GM21447 (cell line): ENCODE measurements at regions not wholly inside any gene's neighbourhood (a gene's known extent, or its start where the extent isn't known, plus 50 kb on each side); places are given as distances from the start of the nearest gene placed in this dataset.
"Not testable (repeated sequence)": the region's sequence is repeated elsewhere in the genome, so short reads cannot be mapped to it uniquely, and the experiment has no call there.

Source experiments
- ATAC-seq: cut with Tn5 transposase; IDR thresholded peaks from one replicate; pipeline ENCODE4 v1.9.1; 2021; ENCODE audit not compliant: unreplicated experiment

DNA sequence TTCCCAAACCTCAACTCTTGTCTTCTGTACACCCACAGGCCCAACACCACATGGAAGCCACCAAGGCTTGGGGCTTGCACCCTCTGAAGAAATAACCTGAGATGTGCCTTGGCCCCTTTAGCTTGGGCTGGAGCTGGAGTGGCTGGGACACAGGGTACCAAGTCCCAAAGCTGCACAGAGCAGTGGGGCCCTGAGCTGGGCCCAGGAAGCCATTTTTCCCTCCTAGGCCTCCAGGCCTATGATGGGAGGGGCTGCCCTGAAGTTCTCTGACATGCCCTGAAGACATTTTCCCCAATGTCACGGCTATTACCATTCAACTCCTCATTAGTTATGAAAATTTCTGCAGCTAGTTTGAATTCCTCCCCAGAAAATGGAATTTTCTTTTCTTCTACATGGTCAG is 163.2 kb upstream of the ARID1B start:
- ATAC-seq: no peak

DNA sequence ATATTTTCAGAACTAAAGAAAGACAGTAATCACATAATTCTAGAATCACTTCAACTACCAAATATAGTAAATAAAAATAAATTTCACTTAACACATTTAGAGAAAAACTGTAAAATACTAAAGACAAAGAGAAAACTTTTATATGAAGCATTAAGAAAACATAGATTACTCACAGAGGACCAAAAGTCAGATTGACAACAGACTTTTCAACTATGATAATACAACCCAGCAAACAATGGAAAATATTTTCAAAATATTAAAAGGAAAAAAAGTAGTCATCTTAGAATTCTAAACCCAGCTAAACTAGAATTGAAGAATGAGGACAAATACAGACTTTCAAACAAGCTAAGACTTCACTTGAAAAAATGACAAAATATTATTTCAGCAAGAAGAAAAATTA is 164.8 kb upstream of the ARID1B start:
- no peak for ATAC-seq

DNA sequence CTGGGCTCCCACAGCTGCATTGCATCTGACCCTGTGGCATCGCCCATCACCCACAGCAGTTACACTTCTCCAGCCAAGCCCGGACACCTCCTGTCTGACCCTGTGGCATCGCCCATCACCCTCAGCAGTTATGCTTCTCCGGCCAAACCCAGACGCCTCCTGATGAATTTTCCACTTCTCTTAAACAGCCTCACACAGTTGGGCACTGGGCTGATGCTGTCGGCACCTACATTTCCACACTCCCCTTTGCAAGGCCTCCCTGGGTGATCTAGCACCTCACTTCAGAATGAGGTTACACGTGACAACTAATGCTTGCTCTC is 175.2 kb upstream of the ARID1B start:
- no peak for ATAC-seq

DNA sequence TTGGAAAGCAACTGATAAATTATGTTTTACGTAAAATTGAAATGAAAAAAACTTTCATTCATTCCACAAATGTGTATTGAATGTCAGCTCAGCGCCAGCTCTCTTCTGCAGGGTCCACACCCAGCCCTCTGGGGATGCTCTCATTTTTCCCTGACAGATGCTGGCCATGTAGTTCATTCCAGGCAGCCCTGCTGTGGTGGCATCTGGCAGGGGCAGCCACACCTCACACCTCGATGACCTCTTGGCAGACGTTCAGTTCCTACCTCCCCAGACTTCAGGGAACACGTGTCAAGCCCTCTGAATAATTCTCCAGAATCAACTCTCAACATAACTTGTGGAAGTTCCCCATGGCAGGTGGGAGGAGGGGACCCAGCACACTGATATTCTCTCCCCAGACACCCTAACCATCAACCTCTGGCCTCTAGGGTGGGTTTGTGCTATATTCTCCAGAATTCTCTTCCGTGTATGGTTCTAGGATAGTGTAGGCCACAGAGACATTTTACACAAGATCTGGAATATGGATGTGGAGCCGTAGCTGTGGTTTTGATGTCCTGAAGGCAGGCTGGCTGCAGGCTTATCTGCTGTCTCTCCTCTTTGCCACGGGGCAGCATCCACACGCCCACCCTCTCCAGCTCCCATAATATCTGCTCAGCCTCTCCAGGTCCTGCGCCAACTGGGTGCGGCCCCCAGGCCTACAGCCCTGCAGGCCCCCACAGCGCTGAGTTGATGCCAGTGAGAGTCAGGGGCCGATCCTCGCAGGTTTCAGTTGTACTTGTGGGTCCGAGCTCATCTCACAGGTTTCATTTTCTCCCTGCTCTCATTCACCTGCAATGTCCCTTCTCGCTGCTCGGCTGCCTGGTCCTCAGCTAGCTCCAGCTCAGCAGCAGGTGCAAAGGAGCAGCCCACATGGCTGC is 175.8 kb upstream of the ARID1B start:
- no peak for ATAC-seq

DNA sequence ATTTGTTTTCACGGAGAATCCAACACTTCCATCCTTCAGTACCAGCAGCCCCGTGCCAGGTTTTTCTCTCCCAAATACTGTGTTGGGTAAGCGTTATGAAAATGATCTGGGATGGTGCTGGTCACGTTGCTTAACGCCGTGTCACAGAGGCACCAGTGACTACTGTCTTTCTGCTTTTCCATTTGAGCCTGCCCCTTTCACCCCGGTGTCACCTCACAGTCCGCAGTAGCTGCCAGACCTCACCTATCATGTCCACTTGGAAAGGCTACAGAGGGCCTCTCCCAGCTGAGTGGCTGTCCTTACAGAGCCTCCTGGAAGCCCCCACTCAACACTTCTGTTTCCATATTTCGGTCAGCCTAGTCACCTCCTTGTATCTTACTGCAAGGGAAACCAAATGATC is 176.5 kb upstream of the ARID1B start:
- no peak for ATAC-seq

DNA sequence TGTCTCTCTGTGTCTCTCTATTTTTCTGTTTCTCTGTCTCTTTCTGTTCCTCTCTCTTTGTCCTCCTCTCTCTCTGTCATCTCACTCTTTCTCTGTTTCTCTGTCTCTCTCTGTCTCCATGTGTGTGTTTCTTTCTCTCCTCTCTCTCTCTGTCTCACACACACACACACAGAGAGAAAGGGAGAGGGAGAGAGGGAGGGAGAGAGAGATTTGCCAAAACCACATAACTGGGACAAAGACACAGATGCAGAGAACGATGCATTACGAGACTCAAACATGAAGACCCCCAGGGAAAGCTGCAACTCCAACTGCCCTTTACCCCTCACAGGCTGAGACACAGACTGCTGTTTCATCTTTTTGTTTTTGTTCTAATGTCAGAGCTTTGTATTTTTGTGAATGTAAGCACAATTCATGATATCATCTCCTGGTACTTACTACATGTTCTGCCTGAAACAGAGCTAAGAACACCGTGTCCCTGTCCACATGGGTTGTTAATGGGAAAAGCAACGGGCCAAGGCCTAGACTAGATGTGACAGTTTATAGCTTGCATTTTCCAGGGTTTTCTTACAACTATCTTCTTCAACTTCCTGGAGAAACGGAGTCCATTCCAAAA is 177.1 kb upstream of the ARID1B start:
- no peak for ATAC-seq

DNA sequence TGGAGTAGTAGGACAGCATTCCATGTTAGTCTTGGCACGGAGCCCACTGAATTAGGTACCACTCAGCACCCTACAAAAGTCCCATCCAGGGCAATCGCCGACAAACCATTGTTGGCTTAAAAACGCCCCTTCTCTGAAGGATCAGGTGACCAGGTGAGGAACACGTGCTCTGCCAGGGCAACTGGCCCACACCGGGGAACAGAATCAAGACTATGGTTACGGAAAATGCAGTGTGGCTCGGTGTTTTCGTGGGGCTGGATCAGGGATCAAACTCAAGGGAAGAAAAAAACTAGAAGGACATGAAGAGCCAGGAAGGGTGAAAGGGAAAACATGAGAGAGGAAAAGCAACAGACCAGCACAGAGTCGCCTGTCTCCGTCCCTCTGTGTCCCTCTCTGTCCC is 177.8 kb upstream of the ARID1B start:
- no peak for ATAC-seq

DNA sequence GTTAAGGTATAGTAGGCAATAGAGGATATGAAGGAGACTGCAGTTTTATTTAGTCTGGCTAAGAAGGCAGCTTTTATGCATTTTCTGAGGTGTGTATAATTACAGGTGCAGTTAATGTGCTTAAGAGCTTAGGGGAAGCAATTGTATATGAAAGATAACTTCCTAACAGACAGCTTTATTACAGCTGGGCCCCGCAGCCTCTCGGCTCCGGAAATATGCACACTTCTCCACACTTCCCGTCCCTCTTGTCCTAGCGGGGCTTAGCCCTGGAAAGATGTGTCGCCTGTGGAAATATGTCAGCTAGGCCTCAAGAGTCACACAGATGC is 178.4 kb upstream of the ARID1B start:
- ATAC-seq: no peak

DNA sequence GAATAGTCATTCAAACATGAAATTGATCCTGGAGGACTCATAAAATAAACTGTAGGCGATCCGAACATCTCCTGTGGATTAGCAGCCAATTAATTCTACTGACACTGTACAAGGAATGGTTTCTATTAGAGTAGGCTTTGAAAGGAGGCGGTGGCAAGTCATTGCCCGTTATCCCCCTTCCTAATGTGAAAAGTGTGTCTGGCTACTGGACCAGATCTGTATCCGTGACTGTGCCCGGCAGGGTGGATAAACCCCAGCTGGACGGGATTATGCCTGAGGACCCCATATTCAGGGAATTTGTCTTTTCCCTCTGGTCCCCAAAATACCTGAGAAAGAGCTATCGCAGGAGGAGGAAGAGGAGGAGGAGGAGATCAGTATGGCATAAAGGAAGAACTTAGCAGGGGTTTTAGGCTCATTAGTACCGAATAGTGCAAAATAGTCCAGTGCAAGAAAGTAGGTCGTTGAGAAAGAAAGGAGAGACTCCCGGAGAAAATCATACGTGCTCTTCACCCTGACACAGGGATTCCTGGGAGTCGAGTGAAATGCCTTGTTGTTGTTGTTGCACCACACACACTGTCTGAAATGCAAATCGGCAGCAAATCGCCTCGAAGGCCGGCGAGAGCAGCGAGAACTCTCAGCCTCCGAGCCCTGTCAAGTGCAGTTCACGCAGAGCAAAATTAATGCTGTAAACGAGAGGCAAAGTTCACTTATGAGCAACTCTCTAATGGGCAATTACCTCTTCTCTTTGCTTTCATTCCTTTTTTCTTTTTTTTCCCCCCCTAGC is 178.9 kb upstream of the ARID1B start:
- no peak for ATAC-seq

DNA sequence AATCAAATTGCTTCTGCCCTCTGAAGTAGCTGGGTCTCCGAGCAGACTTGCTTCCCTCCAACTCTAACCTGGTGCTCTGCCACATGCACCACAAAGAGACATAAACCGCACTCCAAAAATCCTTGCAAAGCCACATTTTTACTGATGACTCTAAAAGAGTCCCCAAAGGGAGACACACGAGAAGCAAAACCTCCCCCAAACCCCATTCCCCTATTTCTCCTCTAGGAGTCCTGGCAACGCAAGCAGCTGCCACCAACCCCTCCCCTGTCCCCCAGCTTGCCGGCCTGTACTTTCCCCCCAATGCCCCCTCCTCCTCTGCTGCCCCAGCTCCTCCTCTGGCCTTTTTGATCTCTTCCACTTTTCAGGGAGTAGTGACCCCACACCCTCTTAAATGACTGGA is 180.1 kb upstream of the ARID1B start:
- no peak for ATAC-seq

DNA sequence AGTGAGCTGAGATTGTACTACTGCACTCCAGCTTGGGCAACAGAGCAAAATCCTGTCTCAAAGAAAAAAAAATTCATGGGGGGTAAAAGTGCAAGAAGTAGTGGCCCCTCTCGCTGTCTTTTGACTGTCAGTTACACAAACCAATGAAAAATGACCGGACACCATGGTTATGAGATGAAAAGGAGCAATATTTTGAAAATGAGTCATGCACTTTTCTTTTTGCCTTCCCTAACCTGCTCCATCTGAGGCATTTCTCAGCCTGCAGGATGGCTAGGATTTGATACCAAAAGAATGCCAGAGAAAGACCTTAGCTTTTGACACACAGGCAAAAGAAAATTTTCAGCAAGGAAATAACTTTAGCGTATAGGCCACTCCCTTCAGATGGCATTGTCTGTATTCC is 181.7 kb upstream of the ARID1B start:
- ATAC-seq: no peak

DNA sequence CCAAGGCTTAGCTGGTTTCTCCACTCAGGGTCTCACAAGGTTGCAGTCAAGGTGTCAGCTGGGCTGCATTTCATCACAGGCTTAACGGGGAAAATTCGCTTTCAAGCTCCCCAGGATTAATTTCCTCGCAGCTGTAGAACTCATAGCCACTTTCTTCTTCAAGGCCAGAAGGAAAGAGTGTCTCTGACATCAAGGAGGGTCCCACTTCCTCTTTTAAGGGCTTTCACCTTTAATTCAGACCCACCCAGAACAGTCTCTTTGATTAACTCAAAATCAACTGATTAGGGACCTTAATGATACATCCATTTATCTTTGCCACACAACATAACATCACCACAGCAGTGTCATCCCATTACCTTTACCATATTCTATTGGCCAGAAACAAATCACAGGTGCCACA is 183.3 kb upstream of the ARID1B start:
- ATAC-seq: no peak

DNA sequence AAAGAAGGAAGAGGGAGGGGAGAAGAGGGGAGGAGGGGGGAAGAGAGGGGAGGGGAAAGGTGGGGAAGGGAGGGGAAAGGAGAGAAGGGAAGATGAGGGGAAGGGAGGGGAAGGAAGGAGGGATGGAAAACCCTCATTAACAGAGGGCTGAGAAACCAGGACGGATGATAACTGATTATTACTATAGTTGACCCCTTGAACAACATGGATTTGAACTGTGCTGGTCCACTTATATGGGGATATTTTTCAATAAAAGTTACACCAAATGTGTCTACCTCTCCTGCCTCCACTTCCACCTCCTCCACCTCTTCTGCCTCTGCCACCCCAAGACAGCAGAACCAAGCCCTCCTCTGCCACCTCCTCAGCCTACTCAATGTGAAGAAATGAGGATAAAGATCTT is 184.1 kb upstream of the ARID1B start:
- ATAC-seq: no peak

DNA sequence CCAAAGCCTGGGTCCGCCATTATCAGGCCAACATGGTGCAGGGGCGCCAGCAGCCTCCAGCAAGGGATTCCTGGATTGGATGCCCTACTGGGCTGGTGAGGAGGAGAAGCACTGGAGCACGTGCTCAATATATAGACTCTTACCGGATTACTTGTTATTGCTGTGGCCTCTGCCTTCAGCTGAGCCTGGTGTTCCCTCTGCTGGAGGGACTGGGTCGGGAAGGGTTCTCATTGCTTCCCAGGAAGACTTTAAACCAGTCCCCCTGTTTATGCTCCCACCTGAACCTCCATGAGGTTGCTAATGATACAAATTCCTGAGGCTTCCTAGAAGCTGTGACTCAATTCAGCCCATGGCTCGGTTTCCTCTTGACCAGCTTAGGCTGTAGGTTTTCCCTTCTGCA is 186.7 kb upstream of the ARID1B start:
- ATAC-seq: no peak

DNA sequence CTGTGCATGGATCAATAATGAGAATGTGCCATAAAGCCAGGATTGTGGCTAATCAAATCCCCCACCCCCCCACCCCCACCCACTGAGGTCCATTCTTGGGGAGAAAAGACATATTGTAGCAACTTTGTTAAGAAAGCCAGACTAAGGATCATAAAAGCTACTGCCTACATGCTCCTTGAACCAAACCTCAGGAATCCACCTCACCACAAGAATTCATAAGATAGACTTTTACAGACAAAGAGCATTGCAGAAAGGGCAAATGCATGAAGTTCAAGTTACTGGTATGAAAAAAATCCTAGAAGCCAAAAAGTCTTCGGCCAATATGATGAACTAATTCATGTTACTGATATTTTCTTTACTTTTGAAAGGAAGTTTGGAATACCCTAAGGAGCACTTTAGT is 187.9 kb upstream of the ARID1B start:
- ATAC-seq: no peak

DNA sequence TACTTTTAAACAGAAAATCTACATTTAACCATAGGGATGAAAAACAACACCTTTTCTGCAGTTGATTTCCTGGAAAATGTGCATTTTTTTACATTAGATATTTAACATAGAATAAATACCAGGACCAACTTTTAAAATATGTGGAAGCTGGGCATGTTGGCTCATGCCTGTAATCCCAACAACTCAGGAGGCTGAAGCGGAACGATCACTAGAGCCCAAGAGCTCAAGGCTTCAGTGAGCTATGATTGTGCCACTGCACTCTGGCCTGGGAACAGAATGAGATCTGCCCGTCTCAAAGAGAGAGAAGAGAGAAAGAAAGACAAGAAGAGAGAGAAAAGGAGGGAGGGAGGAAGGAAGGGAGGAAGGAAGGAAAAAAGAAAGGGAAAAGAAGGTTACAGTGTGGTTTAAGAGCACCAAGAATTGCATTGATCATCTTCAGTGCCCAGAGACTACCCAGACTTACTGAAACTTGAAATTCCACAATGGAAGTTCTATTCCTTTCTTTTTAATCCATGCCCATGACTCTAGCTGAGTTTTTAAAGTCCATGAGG is 189.4 kb upstream of the ARID1B start:
- ATAC-seq: no peak

DNA sequence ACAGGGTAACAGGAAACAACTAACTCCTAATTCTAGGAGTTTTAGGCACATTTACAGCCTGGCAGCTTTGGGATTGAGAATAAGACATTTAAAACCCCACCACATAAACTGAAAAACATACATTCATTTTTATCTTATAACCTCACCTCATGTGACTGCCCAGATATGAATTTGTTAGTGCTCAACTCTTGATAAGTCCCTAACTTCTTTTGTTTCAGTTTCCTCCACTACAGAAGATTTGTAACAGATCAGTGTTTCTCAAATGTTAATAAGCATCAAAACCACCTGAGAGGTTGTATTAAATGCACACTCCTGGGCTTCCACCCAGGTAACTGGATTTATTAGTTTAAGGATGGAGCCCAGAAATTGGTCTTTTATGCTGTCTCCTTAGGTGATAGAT is 190.1 kb upstream of the ARID1B start:
- ATAC-seq: no peak

DNA sequence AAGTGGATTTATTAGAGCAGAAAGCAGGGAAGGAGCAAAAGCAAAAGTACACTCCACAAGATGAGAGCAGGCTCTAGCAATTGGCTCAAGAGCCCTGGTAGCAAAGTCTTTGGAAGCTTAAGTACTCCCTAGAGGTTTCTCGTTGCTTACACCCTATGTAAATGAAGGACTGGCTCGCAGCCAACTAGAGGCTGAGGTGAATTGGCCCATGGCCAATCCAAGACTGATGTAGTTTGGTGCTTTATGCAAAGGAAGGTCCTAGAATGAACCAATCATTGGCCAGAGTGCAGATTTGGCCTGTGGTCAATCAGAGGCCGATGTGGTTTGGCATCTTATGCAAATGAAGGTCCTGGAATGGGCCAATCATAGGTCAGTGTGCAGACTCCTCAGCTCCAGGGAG is 191.3 kb upstream of the ARID1B start:
- no peak for ATAC-seq

DNA sequence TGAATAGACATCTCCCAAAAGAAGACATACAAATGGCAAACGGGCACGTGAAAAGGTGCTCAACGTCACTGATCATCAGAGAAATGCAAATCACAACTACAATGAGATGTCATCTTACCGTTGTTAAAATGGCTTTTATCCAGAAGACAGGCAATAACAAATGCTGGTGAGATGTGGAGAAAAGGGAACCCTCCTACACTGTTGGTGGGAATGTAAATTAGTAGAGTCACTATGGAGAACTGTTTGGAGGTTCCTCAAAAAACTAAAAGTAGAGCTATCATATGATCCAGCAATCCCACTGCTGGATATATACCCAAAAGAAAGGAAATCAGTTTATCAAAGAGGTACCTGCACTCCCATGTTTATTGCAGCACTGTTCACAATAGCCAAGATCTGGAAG is 193.1 kb upstream of the ARID1B start:
- ATAC-seq: not testable (repeated sequence)

DNA sequence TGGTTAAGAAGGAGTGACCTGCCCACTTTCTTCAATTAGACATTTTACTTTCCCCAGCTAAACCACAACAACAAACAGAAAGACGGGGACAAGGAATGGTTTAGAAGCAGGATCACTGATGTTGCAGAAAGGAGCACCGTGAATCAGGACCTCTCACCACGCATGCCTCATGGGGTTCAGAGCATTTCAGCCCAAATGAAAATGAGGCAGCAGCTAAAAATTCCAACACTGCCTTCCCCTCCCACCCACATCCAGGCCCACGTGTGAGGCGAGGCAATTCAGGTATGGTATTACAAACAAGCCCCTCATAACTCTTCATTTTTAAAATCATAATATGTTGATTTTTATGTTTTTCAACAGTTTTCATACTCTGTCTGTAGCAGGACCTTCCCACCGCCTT is 194.1 kb upstream of the ARID1B start:
- no peak for ATAC-seq

DNA sequence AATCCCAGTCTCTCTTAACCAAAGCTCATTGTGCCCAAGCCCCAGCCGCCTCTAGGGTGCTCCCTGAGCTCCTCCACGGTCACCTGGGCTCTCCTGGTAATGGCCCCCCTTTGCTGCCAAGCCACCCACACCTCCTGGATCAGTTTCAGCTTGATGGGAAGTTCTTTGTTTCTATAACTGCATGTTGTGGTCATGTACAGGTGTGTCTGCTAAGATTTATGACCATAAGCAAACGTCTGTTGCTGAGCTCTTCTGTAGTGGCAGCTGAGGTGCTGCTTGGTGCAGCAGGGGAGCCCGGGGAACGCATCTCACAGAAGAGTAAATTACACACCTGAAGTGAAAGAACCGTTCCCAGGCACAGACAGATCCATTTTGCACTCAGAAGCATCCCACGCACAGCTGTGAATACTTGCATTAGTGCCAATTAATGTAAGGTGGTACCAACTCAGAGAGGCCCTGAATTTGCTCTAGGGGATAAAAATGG is 194.6 kb upstream of the ARID1B start:
- ATAC-seq: no peak

DNA sequence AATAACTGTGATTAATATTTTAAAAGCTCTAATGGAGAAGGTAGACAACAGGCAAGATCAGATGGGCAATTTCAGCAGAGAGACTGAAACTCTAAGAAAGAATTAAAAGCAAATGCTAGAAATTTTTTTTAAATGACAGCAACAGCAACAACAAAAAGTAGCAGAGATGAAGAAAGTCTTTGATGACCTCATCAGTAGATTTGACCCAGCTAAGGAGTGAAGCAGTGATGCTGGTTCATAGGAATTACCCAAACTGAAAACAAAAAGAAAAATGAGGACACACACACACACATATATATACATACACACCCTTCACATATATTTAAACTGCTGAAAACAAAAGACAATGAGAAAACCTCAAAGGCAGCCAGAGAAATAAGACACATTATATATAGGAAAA is 197.6 kb upstream of the ARID1B start:
- no peak for ATAC-seq
